H1 (cell line): ENCODE measurements at regions not wholly inside any gene's neighbourhood (a gene's known extent, or its start where the extent isn't known, plus 50 kb on each side); places are given as distances from the start of the nearest gene placed in this dataset.

Experiments used
- CTCF ChIA-PET: fragments of 300-600 bp; sonication (Branson Sonifier 250); formaldehyde crosslinking; loops from one replicate; lab custom pipeline; 2021; ENCODE audit not compliant: partially characterized antibody; lab: Charles Lee
- POLR2A ChIA-PET: fragments of 300-600 bp; sonication (Branson Sonifier 250); formaldehyde crosslinking; loops from one replicate; lab custom pipeline; 2021; ENCODE audit warnings: inconsistent platforms; ENCODE audit not compliant: partially characterized antibody; lab: Charles Lee
- DNase-seq, 2 experiments: peaks; one replicate each; pipeline versions ENCODE4 v3.0.0 to v3.0.0-alpha.2; 2010 to 2022; ENCODE audit warnings: low spot score in 2 of 2, low read depth in 1 of 2, mixed read lengths in 1 of 2
- FAIRE-seq: peaks from 2 replicates; lab custom pipeline; 2011; peaks lifted over from hg19 to GRCh38; lab: Jason Lieb, UNC
- H2AFZ ChIP-seq: 2 replicates; pipeline ENCODE4 v1.8.1; 2012; ENCODE audit warnings: low read length, inconsistent platforms
- H2AK5ac ChIP-seq: 2 replicates; pipeline ENCODE4 v1.6.1; 2013; ENCODE audit warnings: low read depth, low read length
- H2BK120ac ChIP-seq: replicated peaks from 2 replicates; pipeline ENCODE3; 2013; ENCODE audit warnings: low read depth, low read length, inconsistent platforms
- H2BK12ac ChIP-seq: 2 replicates; pipeline ENCODE4 v1.6.1; 2013; ENCODE audit warnings: low read depth, low read length
- H2BK15ac ChIP-seq: 2 replicates; pipeline ENCODE4 v1.6.1; 2013; ENCODE audit warnings: low read length
- H2BK20ac ChIP-seq: 2 replicates; pipeline ENCODE4 v1.6.1; 2013; ENCODE audit warnings: low read length
- H2BK5ac ChIP-seq: 2 replicates; pipeline ENCODE4 v1.6.1; 2013; ENCODE audit warnings: low read depth, low read length
- H3K14ac ChIP-seq: 2 replicates; pipeline ENCODE4 v1.6.1; 2013; ENCODE audit warnings: inconsistent platforms; ENCODE audit not compliant: insufficient read length
- H3K18ac ChIP-seq: 2 replicates; pipeline ENCODE4 v1.6.1; 2013; ENCODE audit warnings: low read length; ENCODE audit errors: extremely low read depth
- H3K23ac ChIP-seq: 2 replicates; pipeline ENCODE4 v1.6.1; 2013; ENCODE audit warnings: inconsistent platforms; ENCODE audit not compliant: insufficient read length
- H3K23me2 ChIP-seq: 2 replicates; pipeline ENCODE4 v1.6.1; 2013; ENCODE audit warnings: low read depth, low read length
- H3K27ac ChIP-seq: 2 replicates; pipeline ENCODE4 v1.6.1; 2011; ENCODE audit warnings: low read depth, low read length, inconsistent platforms
- H3K27me3 ChIP-seq, 4 experiments: replicated peaks in 1 of 4; 1 replicate in 1 of 4; 2 replicates in 3 of 4; pipeline versions ENCODE4 v1.6.1 to v1.8.1; 2011 to 2013; ENCODE audit warnings: low read length in 3 of 4, mild to moderate bottlenecking in 3 of 4, inconsistent platforms in 2 of 4, mixed read lengths in 2 of 4, moderate library complexity in 1 of 4; ENCODE audit not compliant: control insufficient read depth in 3 of 4, insufficient read depth in 3 of 4; ENCODE audit errors: extremely low read depth in 1 of 4
- H3K36me3 ChIP-seq, 4 experiments: 2 replicates each; pipeline versions ENCODE4 v1.6.1 to v1.8.1; 2011 to 2013; ENCODE audit warnings: mild to moderate bottlenecking in 4 of 4, low read length in 3 of 4, moderate library complexity in 2 of 4, control low read depth in 1 of 4, inconsistent platforms in 1 of 4; ENCODE audit not compliant: insufficient read depth in 4 of 4, control insufficient read depth in 2 of 4
- H3K4ac ChIP-seq: replicated peaks from 2 replicates; pipeline ENCODE3; 2013; ENCODE audit warnings: low read length, low read depth, mixed read lengths, inconsistent platforms; ENCODE audit not compliant: insufficient read length
- H3K4me1 ChIP-seq, 4 experiments: replicated peaks in 1 of 4; 1 replicate in 1 of 4; 2 replicates in 3 of 4; pipeline versions ENCODE4 v1.6.1 to v1.8.1; 2011 to 2013; ENCODE audit warnings: low read length in 3 of 4, inconsistent platforms in 2 of 4, mixed read lengths in 1 of 4; ENCODE audit not compliant: insufficient read depth in 4 of 4, control insufficient read depth in 3 of 4
- H3K4me2 ChIP-seq, 2 experiments: 2 replicates each; pipeline versions ENCODE4 v1.6.1 to v1.8.1; 2011 to 2013; ENCODE audit warnings: low read depth in 2 of 2, low read length in 2 of 2, control low read depth in 1 of 2, inconsistent platforms in 1 of 2, mild to moderate bottlenecking in 1 of 2; ENCODE audit not compliant: insufficient read depth in 1 of 2
- H3K4me3 ChIP-seq, 4 experiments: fragments of 200-600, 300-600 bp in 1 of 4; sonication (generic), shearing (Covaris generic), sonication (Bioruptor Twin) in 1 of 4; 2 replicates each; pipeline versions ENCODE4 v1.5.1 to v1.8.1; 2011 to 2016; ENCODE audit warnings: low read length in 4 of 4, low read depth in 3 of 4, control low read depth in 2 of 4, inconsistent platforms in 2 of 4, mild to moderate bottlenecking in 2 of 4, mixed read lengths in 1 of 4, moderate library complexity in 1 of 4; ENCODE audit not compliant: insufficient read depth in 2 of 4; ENCODE audit errors: extremely low read depth in 1 of 4
- H3K56ac ChIP-seq: replicated peaks from 2 replicates; pipeline ENCODE3; 2013; ENCODE audit warnings: low read depth, mild to moderate bottlenecking, mixed read lengths, low read length, inconsistent platforms; ENCODE audit not compliant: insufficient read length
- H3K79me1 ChIP-seq: 2 replicates; pipeline ENCODE4 v1.6.1; 2013; ENCODE audit warnings: low read depth, low read length, control low read depth
- H3K79me2 ChIP-seq, 2 experiments: 2 replicates each; pipeline versions ENCODE4 v1.6.1 to v1.8.1; 2012 to 2013; ENCODE audit warnings: low read length in 2 of 2, mild to moderate bottlenecking in 2 of 2, inconsistent platforms in 1 of 2; ENCODE audit not compliant: insufficient read depth in 2 of 2, control insufficient read depth in 1 of 2
- H3K9ac ChIP-seq, 4 experiments: replicated peaks in 1 of 4; 1 replicate in 1 of 4; 2 replicates in 3 of 4; pipeline versions ENCODE4 v1.6.1 to v1.8.1; 2011 to 2013; ENCODE audit warnings: low read depth in 3 of 4, low read length in 3 of 4, control low read depth in 2 of 4, mild to moderate bottlenecking in 2 of 4, moderate library complexity in 2 of 4, inconsistent platforms in 1 of 4; ENCODE audit errors: extremely low read depth in 1 of 4
- H3K9me3 ChIP-seq, 2 experiments: 2 replicates each; pipeline versions ENCODE4 v1.6.1 to v1.8.1; 2012 to 2013; ENCODE audit warnings: mild to moderate bottlenecking in 2 of 2, moderate library complexity in 2 of 2, control low read depth in 1 of 2, inconsistent platforms in 1 of 2, low read depth in 1 of 2, low read length in 1 of 2, mixed read lengths in 1 of 2; ENCODE audit not compliant: insufficient read depth in 2 of 2
- H4K20me1 ChIP-seq, 2 experiments: replicated peaks in 1 of 2; 2 replicates each; pipeline versions ENCODE3 to v1.8.1; 2011 to 2013; ENCODE audit warnings: inconsistent platforms in 2 of 2, low read length in 2 of 2, mild to moderate bottlenecking in 1 of 2; ENCODE audit not compliant: insufficient read depth in 2 of 2, control insufficient read depth in 1 of 2
- H4K5ac ChIP-seq: 2 replicates; pipeline ENCODE4 v1.6.1; 2013; ENCODE audit warnings: low read length, low read depth, mixed read lengths, inconsistent platforms; ENCODE audit not compliant: insufficient read length
- H4K8ac ChIP-seq: 2 replicates; pipeline ENCODE4 v1.8.0; 2013; ENCODE audit warnings: mild to moderate bottlenecking, moderate library complexity, low read length, inconsistent platforms; ENCODE audit not compliant: insufficient read depth; ENCODE audit errors: extremely low read depth
- H4K91ac ChIP-seq: replicated peaks from 2 replicates; pipeline ENCODE3; 2013; ENCODE audit warnings: low read length, mixed read lengths, inconsistent platforms; ENCODE audit not compliant: insufficient read length
- ATF3 ChIP-seq: IDR thresholded peaks from 2 replicates; pipeline ENCODE4 v1.6.1; 2011; ENCODE audit warnings: low read depth, mild to moderate bottlenecking, low read length; ENCODE audit not compliant: insufficient read depth
- BACH1 ChIP-seq: IDR thresholded peaks from 2 replicates; pipeline ENCODE4 v1.6.1; 2012; ENCODE audit warnings: low read length, improper control_type of control experiment
- BRCA1 ChIP-seq: IDR thresholded peaks from 2 replicates; pipeline ENCODE4 v1.6.1; 2012; ENCODE audit warnings: low read depth, low read length, improper control_type of control experiment
- GABPA ChIP-seq: IDR thresholded peaks from 2 replicates; pipeline ENCODE4 v1.6.1; 2011; ENCODE audit warnings: mild to moderate bottlenecking, low read length, moderate library complexity, borderline replicate concordance; ENCODE audit not compliant: insufficient read depth
- NRF1 ChIP-seq: IDR thresholded peaks from 2 replicates; pipeline ENCODE4 v1.6.1; 2011; ENCODE audit warnings: mild to moderate bottlenecking, low read depth, low read length, improper control_type of control experiment
- POLR2AphosphoS5 ChIP-seq: IDR thresholded peaks from 2 replicates; pipeline ENCODE4 v1.6.1; 2011; ENCODE audit warnings: low read depth, low read length
- TCF12 ChIP-seq: IDR thresholded peaks from 2 replicates; pipeline ENCODE4 v1.6.1; 2011; ENCODE audit warnings: low read depth, mild to moderate bottlenecking, low read length
- TEAD4 ChIP-seq: IDR thresholded peaks from 2 replicates; pipeline ENCODE4 v1.6.1; 2012; ENCODE audit warnings: low read depth, low read length, inconsistent platforms, mixed read lengths
- ZNF274 ChIP-seq: IDR thresholded peaks from 2 replicates; pipeline ENCODE4 v1.7.0; 2012; ENCODE audit warnings: low read length, borderline replicate concordance; ENCODE audit errors: extremely low read depth
- WGBS, 2 experiments: shearing (Covaris generic) in 1 of 2; methylation state at CpG; one replicate each; pipeline versions ENCODE4 v1.1.6 to v1.1.7; 2013 to 2015; ENCODE audit warnings: low lambda C conversion rate in 2 of 2, mixed read lengths in 2 of 2, inconsistent platforms in 1 of 2, low coverage in 1 of 2, missing lambda C conversion rate in 1 of 2; ENCODE audit not compliant: insufficient replicate concordance in 2 of 2, insufficient coverage in 1 of 2, insufficient read length in 1 of 2; ENCODE audit errors: extremely low coverage in 1 of 2, missing lambda C conversion rate in 1 of 2; 5-methylcytosine and 5-hydroxymethylcytosine counted together

- FAIRE-seq (no peak), DNase-seq (no peak)
- no peak overlapping the region for H3K23ac ChIP-seq
- H2BK5ac ChIP-seq, result no peak overlapping the region
- 94% methylated on average over 7 of the region's 7 CpGs; no CpG with 5 or more reads in 1 of the 2 experiments for WGBS, 2 experiments
- no peak overlapping the region for H3K56ac ChIP-seq
- no peak overlapping the region for H3K27ac ChIP-seq
- H2AK5ac ChIP-seq, result no peak overlapping the region
- no peak overlapping the region for H2BK12ac ChIP-seq
- no peaks in the 10 kb centered on the region for H3K4me1 ChIP-seq
- no peaks in the 10 kb centered on the region for H3K9me3 ChIP-seq
- no peak overlapping the region for H2BK120ac ChIP-seq
- no peak for TF ChIP-seq ATF3
- no peak for TF ChIP-seq GABPA
- no peak for TF ChIP-seq ZNF274
- TF ChIP-seq BACH1, result no peak
- no peak for TF ChIP-seq BRCA1
- TF ChIP-seq POLR2AphosphoS5, result no peak
- no peak for TF ChIP-seq NRF1
- no peak for TF ChIP-seq TCF12
- no peak for TF ChIP-seq TEAD4
- TF ChIP-seq, all 59 proteins: peak for 0
- no peak overlapping the region for H3K14ac ChIP-seq
- H3K9ac ChIP-seq, result no peak overlapping the region
- H2BK15ac ChIP-seq, result no peak overlapping the region
- H3K4ac ChIP-seq, result no peak overlapping the region
- no peaks in the 10 kb centered on the region for H4K20me1 ChIP-seq
- POLR2A ChIA-PET, result interaction anchor here (0.6 kb wide), 1 partner anchor 439 kb away, joined by 3 read pairs; no protein-coding TSS in a partner anchor
- no peaks in the 10 kb centered on the region for H3K36me3 ChIP-seq
- no peak overlapping the region for H2AFZ ChIP-seq
- H4K8ac ChIP-seq, result no peak overlapping the region
- H4K5ac ChIP-seq, result no peak overlapping the region
- no peak overlapping the region for H2BK20ac ChIP-seq
- H3K4me2 ChIP-seq, result no peak overlapping the region
- no peaks in the 10 kb centered on the region for H3K79me1 ChIP-seq
- CTCF ChIA-PET, result interaction anchor here (1.1 kb wide), 1 partner anchor 16 kb away, joined by 3 read pairs; no protein-coding TSS in a partner anchor
- H3K4me3 ChIP-seq, result no peak overlapping the region
- H3K23me2 ChIP-seq, result no peaks in the 10 kb centered on the region
- H3K79me2 ChIP-seq, result no peaks in the 10 kb centered on the region
- H3K27me3 ChIP-seq, result no peaks in the 10 kb centered on the region
- no peak overlapping the region for H4K91ac ChIP-seq
- H3K18ac ChIP-seq, result no peak overlapping the region
Measured at GRCh38 chr7:36017111-36017510, 135.9 kb upstream of the EEPD1 start.
